HG03064 (cell line): ENCODE measurements at regions not wholly inside any gene's neighbourhood (a gene's known extent, or its start where the extent isn't known, plus 50 kb on each side); places are given as distances from the start of the nearest gene placed in this dataset.
A peak's percentile ranks its signal among the peaks of the same experiment; 100 is the strongest.
"Not testable (repeated sequence)": the region's sequence is repeated elsewhere in the genome, so short reads cannot be mapped to it uniquely, and the experiment has no call there.

Experiments used
- ATAC-seq: cut with Tn5 transposase; IDR thresholded peaks from one replicate; pipeline ENCODE4 v1.9.1; 2021; ENCODE audit warnings: low read depth; ENCODE audit not compliant: unreplicated experiment

GRCh38 chr6:51456282-51456681 is 631.1 kb downstream of the PKHD1 start:
- no peak for ATAC-seq

- peak; percentile 91 for ATAC-seq
Observed at GRCh38 chr6:51459958-51460357, 627.5 kb downstream of the PKHD1 start.

- ATAC-seq, result no peak
Observed at GRCh38 chr6:51462896-51463295, 624.5 kb downstream of the PKHD1 start.

- ATAC-seq, result no peak
Observed at GRCh38 chr6:51463321-51463720, 624.1 kb downstream of the PKHD1 start.

- ATAC-seq, result no peak
Observed at GRCh38 chr6:51464956-51465355, 622.5 kb downstream of the PKHD1 start.

GRCh38 chr6:51466427-51466826 is 621.0 kb downstream of the PKHD1 start:
- ATAC-seq, result no peak

- no peak for ATAC-seq
Observed at GRCh38 chr6:51467231-51467952, 620.0 kb downstream of the PKHD1 start.

GRCh38 chr6:51468704-51469103 is 618.7 kb downstream of the PKHD1 start:
- no peak for ATAC-seq

- no peak for ATAC-seq
Observed at GRCh38 chr6:51472745-51473487, 614.5 kb downstream of the PKHD1 start.

- ATAC-seq, result no peak
Observed at GRCh38 chr6:51474022-51474975, 613.1 kb downstream of the PKHD1 start.

- no peak for ATAC-seq
Observed at GRCh38 chr6:51477711-51478311, 609.6 kb downstream of the PKHD1 start.

GRCh38 chr6:51479296-51479695 is 608.1 kb downstream of the PKHD1 start:
- ATAC-seq, result no peak

GRCh38 chr6:51480040-51480439 is 607.4 kb downstream of the PKHD1 start:
- ATAC-seq, result no peak

- ATAC-seq, result not testable (repeated sequence)
Observed at GRCh38 chr6:51485869-51486268, 601.5 kb downstream of the PKHD1 start.

GRCh38 chr6:51487937-51488336 is 599.5 kb downstream of the PKHD1 start:
- ATAC-seq, result no peak

- no peak for ATAC-seq
Observed at GRCh38 chr6:51489133-51489532, 598.3 kb downstream of the PKHD1 start.

- ATAC-seq, result no peak
Observed at GRCh38 chr6:51490101-51490500, 597.3 kb downstream of the PKHD1 start.

- ATAC-seq, result no peak
Observed at GRCh38 chr6:51494342-51494741, 593.1 kb downstream of the PKHD1 start.

GRCh38 chr6:51495096-51495495 is 592.3 kb downstream of the PKHD1 start:
- no peak for ATAC-seq

GRCh38 chr6:51495610-51496396 is 591.6 kb downstream of the PKHD1 start:
- ATAC-seq, result no peak
